ENCODE measurements at regions not wholly inside any gene's neighbourhood (a gene's known extent, or its start where the extent isn't known, plus 50 kb on each side); places are given as distances from the start of the nearest gene placed in this dataset.

DNA sequence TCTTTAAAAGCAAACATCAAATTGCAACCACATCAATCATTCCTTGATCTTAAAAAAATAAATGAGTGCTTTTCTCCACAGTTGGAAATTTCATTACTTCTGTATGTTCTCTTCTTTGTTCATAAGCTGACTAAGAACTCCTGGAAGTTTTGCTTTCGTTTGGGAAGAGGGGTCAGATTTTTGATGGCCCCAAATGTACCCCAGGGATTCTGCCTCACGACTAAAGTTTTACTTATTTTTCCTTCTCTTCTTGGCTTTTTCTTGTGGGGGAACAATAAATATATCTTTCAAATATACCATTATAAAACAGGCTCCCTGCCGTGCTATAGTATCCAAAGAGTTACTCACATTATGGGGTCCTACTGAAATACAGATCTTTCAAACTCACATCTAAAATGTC lies 215.0 kb upstream of the CDIN1 start:
- Histone ChIP-seq H3K9me3 (ENCODE audit: insufficient read depth, low read depth, low read length) (no peaks in the 10 kb centered on the region), H3K79me2 (ENCODE audit: insufficient read depth, low read length) (no peaks in the 10 kb centered on the region), H3K9ac (ENCODE audit: low read length) (no peak overlapping the region), H3K27me3 (ENCODE audit: insufficient read depth, low read length) (no peaks in the 10 kb centered on the region), H3K4me3 (ENCODE audit: insufficient read depth, low read depth, low read length) (no peak overlapping the region), H3K27ac (ENCODE audit: low read depth, low read length) (no peak overlapping the region), H2AFZ (ENCODE audit: low read depth, low read length) (no peak overlapping the region), H3K36me3 (ENCODE audit: insufficient read depth, low read length) (no peaks in the 10 kb centered on the region), H3K4me2 (ENCODE audit: low read length) (peak overlapping the region; percentile 21), H4K20me1 (ENCODE audit: insufficient read depth, low read length) (no peaks in the 10 kb centered on the region), H3K4me1 (ENCODE audit: insufficient read depth, low read length) (peaks cover 15% of the 10 kb centered on the region)
- no peak for TF ChIP-seq EZH2 (IDR thresholded peaks at IDR 0.05; ENCODE audit: insufficient read depth, low read length)
- TF ChIP-seq, protein P1, sequence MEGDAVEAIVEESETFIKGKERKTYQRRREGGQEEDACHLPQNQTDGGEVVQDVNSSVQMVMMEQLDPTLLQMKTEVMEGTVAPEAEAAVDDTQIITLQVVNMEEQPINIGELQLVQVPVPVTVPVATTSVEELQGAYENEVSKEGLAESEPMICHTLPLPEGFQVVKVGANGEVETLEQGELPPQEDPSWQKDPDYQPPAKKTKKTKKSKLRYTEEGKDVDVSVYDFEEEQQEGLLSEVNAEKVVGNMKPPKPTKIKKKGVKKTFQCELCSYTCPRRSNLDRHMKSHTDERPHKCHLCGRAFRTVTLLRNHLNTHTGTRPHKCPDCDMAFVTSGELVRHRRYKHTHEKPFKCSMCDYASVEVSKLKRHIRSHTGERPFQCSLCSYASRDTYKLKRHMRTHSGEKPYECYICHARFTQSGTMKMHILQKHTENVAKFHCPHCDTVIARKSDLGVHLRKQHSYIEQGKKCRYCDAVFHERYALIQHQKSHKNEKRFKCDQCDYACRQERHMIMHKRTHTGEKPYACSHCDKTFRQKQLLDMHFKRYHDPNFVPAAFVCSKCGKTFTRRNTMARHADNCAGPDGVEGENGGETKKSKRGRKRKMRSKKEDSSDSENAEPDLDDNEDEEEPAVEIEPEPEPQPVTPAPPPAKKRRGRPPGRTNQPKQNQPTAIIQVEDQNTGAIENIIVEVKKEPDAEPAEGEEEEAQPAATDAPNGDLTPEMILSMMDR (IDR thresholded peaks at IDR 0.05; ENCODE audit: insufficient read depth, low read depth, low read length) = no peak
- H3K4me1 Mint-ChIP-seq (ENCODE audit: low read depth, unreplicated experiment) = peaks cover 33% of the 10 kb centered on the region
- H3K36me3 Mint-ChIP-seq (ENCODE audit: low read depth, unreplicated experiment) = peaks cover 2% of the 10 kb centered on the region
- FAIRE-seq (no peak), DNase-seq (ENCODE audit: low read depth) (no peak)
- no peaks in the 10 kb centered on the region for H3K9me3 Mint-ChIP-seq (ENCODE audit: unreplicated experiment)
- no peak overlapping the region for H3K4me3 Mint-ChIP-seq (ENCODE audit: unreplicated experiment)
- no peak overlapping the region for H3K27ac Mint-ChIP-seq (ENCODE audit: unreplicated experiment)
- H3K27me3 Mint-ChIP-seq (ENCODE audit: low read depth, unreplicated experiment) = no peaks in the 10 kb centered on the region

DNA sequence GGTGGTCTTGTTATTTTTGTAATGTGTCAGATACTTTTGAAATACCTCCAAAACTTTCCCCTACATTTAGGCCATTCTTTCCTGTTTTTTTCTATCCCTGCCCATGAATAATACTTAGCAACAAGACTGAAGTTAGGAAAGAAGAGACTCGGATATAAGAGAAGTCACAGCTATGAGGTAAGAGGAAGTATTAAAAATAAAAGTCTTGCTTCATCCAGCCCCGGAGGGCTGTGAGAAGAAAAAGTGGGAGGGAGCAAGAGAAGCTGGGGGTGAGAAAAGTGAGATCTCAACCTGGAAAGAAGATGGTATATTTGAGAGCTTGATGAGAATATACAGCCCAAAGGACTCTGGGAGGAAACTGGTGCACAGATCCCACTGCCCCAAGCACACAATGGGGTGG lies 213.5 kb upstream of the CDIN1 start:
- Histone ChIP-seq H3K4me2 (ENCODE audit: low read length) (no peak overlapping the region), H4K20me1 (ENCODE audit: insufficient read depth, low read length) (no peaks in the 10 kb centered on the region), H3K36me3 (ENCODE audit: insufficient read depth, low read length) (no peaks in the 10 kb centered on the region), H2AFZ (ENCODE audit: low read depth, low read length) (no peak overlapping the region), H3K4me3 (ENCODE audit: insufficient read depth, low read depth, low read length) (no peak overlapping the region), H3K4me1 (ENCODE audit: insufficient read depth, low read length) (peaks cover 21% of the 10 kb centered on the region), H3K27ac (ENCODE audit: low read depth, low read length) (no peak overlapping the region), H3K27me3 (ENCODE audit: insufficient read depth, low read length) (no peaks in the 10 kb centered on the region), H3K9ac (ENCODE audit: low read length) (no peak overlapping the region), H3K9me3 (ENCODE audit: insufficient read depth, low read depth, low read length) (no peaks in the 10 kb centered on the region), H3K79me2 (ENCODE audit: insufficient read depth, low read length) (no peaks in the 10 kb centered on the region)
- DNase-seq (ENCODE audit: low read depth) (no peak), FAIRE-seq (no peak)
- TF ChIP-seq EZH2 (IDR thresholded peaks at IDR 0.05; ENCODE audit: insufficient read depth, low read length) = no peak
- TF ChIP-seq, protein P1 (IDR thresholded peaks at IDR 0.05; ENCODE audit: insufficient read depth, low read depth, low read length) = no peak
- Mint-ChIP-seq H3K27ac (ENCODE audit: unreplicated experiment) (no peak overlapping the region), H3K9me3 (ENCODE audit: unreplicated experiment) (no peaks in the 10 kb centered on the region), H3K4me1 (ENCODE audit: low read depth, unreplicated experiment) (peaks cover 40% of the 10 kb centered on the region), H3K36me3 (ENCODE audit: low read depth, unreplicated experiment) (peaks cover 2% of the 10 kb centered on the region), H3K27me3 (ENCODE audit: low read depth, unreplicated experiment) (no peaks in the 10 kb centered on the region), H3K4me3 (ENCODE audit: unreplicated experiment) (no peak overlapping the region)

DNA sequence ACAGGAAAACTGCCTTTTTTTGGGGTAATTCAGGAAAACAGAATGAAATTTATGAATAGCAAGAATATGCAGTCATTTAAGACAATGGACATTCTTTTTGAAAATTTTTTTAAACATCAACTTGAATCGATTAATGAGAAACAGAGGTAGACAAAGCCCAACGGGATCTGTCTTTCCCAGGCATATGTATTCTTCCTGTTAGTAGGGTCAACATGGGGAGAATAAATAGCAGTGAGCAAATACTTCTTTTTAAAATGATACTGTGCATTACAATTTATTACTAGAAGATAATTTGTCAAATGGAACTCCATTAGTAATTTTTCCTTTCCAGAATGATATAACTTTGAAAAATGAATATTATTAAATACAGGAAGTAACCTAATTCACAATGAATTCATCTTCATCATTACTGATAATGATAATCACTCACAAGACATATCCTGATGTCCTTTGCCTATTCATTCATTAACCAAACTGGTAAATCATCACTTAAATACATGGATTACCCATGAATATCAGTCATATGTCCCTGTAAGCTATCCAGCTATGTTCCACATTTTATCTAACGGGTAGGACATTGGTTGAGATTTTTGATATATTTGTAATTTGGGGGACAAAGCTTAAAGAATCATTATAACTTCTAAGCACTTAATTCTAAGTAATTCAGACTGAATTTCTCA lies 209.2 kb upstream of the CDIN1 start:
- Mint-ChIP-seq H3K36me3 (ENCODE audit: low read depth, unreplicated experiment) (peaks cover 2% of the 10 kb centered on the region), H3K9me3 (ENCODE audit: unreplicated experiment) (no peaks in the 10 kb centered on the region), H3K27me3 (ENCODE audit: low read depth, unreplicated experiment) (no peaks in the 10 kb centered on the region), H3K4me1 (ENCODE audit: low read depth, unreplicated experiment) (peaks cover 24% of the 10 kb centered on the region), H3K4me3 (ENCODE audit: unreplicated experiment) (no peak overlapping the region), H3K27ac (ENCODE audit: unreplicated experiment) (peak overlapping the region; percentile 55)
- FAIRE-seq = peak; percentile 60
- H3K79me2 ChIP-seq (ENCODE audit: insufficient read depth, low read length) = no peaks in the 10 kb centered on the region
- H3K4me2 ChIP-seq (ENCODE audit: low read length) = peak overlapping the region; percentile 31
- no peaks in the 10 kb centered on the region for H3K36me3 ChIP-seq (ENCODE audit: insufficient read depth, low read length)
- peak overlapping the region; percentile 73 for H3K27ac ChIP-seq (ENCODE audit: low read depth, low read length)
- H3K27me3 ChIP-seq (ENCODE audit: insufficient read depth, low read length) = no peaks in the 10 kb centered on the region
- H2AFZ ChIP-seq (ENCODE audit: low read depth, low read length) = no peak overlapping the region
- peak overlapping the region; percentile 50 for H3K9ac ChIP-seq (ENCODE audit: low read length)
- H3K9me3 ChIP-seq (ENCODE audit: insufficient read depth, low read depth, low read length) = no peaks in the 10 kb centered on the region
- TF ChIP-seq EZH2 (IDR thresholded peaks at IDR 0.05; ENCODE audit: insufficient read depth, low read length) = no peak
- TF ChIP-seq, protein P1 (IDR thresholded peaks at IDR 0.05; ENCODE audit: insufficient read depth, low read depth, low read length) = no peak
- no peaks in the 10 kb centered on the region for H4K20me1 ChIP-seq (ENCODE audit: insufficient read depth, low read length)
- no peak overlapping the region for H3K4me3 ChIP-seq (ENCODE audit: insufficient read depth, low read depth, low read length)
- no peak for DNase-seq (ENCODE audit: low read depth)
- H3K4me1 ChIP-seq (ENCODE audit: insufficient read depth, low read length) = peaks cover 20% of the 10 kb centered on the region

Data from astrocyte (in vitro differentiated cells and primary cell).